ENCODE measurements at regions not wholly inside any gene's neighbourhood (a gene's known extent, or its start where the extent isn't known, plus 50 kb on each side); places are given as distances from the start of the nearest gene placed in this dataset.
"Not testable (repeated sequence)": the region's sequence is repeated elsewhere in the genome, so short reads cannot be mapped to it uniquely, and the experiment has no call there.

DNA sequence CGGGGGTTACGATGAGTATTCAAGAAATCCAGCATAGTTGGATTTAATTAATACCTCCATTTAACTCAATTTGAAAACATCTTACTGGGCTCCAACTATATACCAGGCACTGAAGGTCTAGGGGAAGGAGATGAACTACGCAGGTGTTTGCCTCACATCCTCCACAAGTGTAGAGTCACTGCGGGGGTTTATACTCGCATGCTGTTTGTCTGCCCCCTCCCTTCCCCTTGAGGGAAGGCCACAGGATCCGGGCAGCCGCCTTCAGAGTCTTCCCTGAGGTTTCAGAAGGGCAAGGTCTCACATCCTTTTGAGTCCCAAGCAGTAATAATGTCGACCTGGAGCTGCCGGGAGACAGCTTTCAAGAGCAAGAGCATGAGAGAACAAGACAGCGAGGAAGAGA, 142.4 kb upstream of the GALNT2 start:
- no peaks in the 10 kb centered on the region for H3K4me1 Mint-ChIP-seq
- no peak overlapping the region for H3K4me3 Mint-ChIP-seq
- no peaks in the 10 kb centered on the region for H3K9me3 Mint-ChIP-seq
- peaks cover 49% of the 10 kb centered on the region for H3K27me3 Mint-ChIP-seq (ENCODE audit: low read depth)
- H3K27ac Mint-ChIP-seq: no peak overlapping the region
- no peaks in the 10 kb centered on the region for H3K36me3 Mint-ChIP-seq
- TF ChIP-seq, protein P1, sequence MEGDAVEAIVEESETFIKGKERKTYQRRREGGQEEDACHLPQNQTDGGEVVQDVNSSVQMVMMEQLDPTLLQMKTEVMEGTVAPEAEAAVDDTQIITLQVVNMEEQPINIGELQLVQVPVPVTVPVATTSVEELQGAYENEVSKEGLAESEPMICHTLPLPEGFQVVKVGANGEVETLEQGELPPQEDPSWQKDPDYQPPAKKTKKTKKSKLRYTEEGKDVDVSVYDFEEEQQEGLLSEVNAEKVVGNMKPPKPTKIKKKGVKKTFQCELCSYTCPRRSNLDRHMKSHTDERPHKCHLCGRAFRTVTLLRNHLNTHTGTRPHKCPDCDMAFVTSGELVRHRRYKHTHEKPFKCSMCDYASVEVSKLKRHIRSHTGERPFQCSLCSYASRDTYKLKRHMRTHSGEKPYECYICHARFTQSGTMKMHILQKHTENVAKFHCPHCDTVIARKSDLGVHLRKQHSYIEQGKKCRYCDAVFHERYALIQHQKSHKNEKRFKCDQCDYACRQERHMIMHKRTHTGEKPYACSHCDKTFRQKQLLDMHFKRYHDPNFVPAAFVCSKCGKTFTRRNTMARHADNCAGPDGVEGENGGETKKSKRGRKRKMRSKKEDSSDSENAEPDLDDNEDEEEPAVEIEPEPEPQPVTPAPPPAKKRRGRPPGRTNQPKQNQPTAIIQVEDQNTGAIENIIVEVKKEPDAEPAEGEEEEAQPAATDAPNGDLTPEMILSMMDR (IDR thresholded peaks at IDR 0.05; ENCODE audit: unreplicated experiment): no peak
- no peak for DNase-seq (ENCODE audit: low spot score in 2 of 2, unreplicated experiment in 2 of 2)

DNA sequence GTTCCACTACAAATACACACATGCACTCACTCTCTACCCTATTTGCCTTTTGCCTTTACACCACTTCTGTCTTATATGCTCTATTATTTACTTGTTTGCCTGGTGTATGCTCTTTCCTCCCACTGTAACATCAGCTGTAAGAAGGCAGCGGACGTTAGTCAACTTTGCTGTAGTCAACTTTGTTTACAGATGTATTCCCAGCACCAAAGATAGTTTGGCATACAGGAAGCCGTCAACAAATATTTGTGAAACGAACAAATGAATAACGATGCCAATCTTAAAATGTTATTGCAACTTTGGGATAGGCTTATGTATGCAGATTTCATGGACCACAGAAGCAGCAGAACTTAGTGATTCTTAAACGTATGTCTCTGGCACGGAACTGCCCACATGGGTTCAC, 138.3 kb upstream of the GALNT2 start:
- Mint-ChIP-seq H3K36me3 (no peaks in the 10 kb centered on the region), H3K27ac (no peak overlapping the region), H3K4me3 (no peak overlapping the region), H3K9me3 (peaks cover 5% of the 10 kb centered on the region), H3K27me3 (ENCODE audit: low read depth) (peaks cover 35% of the 10 kb centered on the region), H3K4me1 (no peaks in the 10 kb centered on the region)
- TF ChIP-seq, protein P1 (IDR thresholded peaks at IDR 0.05; ENCODE audit: unreplicated experiment): no peak
- no peak for DNase-seq (ENCODE audit: low spot score in 2 of 2, unreplicated experiment in 2 of 2)

- not testable (repeated sequence) for H3K27ac Mint-ChIP-seq; H3K9me3 Mint-ChIP-seq; DNase-seq (ENCODE audit: low spot score in 2 of 2, unreplicated experiment in 2 of 2); H3K4me1 Mint-ChIP-seq; H3K4me3 Mint-ChIP-seq; H3K36me3 Mint-ChIP-seq
- peaks cover 31% of the 10 kb centered on the region for H3K27me3 Mint-ChIP-seq (ENCODE audit: low read depth)
These were observed 135.3 kb upstream of the GALNT2 start for GRCh38 chr1:229931751-229932150.

DNA sequence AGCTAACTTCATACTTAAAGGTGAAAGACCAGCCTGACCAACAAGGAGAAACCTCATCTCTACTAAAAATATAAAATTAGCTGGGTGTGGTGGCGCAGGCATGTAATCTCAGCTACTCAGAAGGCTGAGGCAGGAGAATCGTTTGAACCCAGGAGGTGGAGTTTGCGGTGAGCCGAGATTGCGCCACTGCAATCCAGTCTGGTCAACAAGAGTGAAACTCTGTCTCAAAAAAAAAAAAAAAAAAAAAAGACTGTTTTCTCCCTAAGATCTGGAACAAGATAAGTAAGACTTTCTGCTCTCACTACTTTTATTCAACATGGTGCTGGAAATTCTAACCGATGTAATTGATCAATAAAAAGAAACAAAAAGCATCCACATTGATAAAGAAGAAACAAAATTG, 131.9 kb upstream of the GALNT2 start:
- not testable (repeated sequence) for H3K36me3 Mint-ChIP-seq; DNase-seq (ENCODE audit: low spot score in 2 of 2, unreplicated experiment in 2 of 2); H3K4me1 Mint-ChIP-seq; H3K27ac Mint-ChIP-seq; H3K4me3 Mint-ChIP-seq; H3K9me3 Mint-ChIP-seq
- peaks cover 25% of the 10 kb centered on the region for H3K27me3 Mint-ChIP-seq (ENCODE audit: low read depth)

DNA sequence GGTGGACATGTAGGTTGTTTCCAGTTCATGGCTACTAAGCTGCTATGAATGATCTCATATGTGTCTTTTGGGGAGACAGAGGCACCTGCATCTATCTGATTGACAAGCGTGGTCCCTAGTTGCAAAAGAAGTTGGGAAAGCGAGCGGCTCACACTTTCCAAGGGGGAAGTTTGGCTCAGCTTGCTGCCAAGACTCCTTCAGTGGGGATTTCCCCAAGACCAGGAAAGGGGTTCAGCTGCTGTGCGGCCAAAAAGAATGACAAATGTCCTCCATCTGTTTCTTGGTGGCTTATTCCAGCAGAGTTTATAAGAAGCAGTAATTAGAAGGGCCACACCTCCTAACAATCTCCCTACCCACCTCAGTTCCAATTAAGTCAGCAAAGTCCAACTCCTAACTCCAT, 128.5 kb upstream of the GALNT2 start:
- Mint-ChIP-seq H3K27me3 (ENCODE audit: low read depth) (peaks cover 25% of the 10 kb centered on the region), H3K27ac (no peak overlapping the region), H3K4me3 (no peak overlapping the region), H3K36me3 (no peaks in the 10 kb centered on the region), H3K4me1 (peaks cover 20% of the 10 kb centered on the region), H3K9me3 (peaks cover 4% of the 10 kb centered on the region)
- TF ChIP-seq, protein P1 (IDR thresholded peaks at IDR 0.05; ENCODE audit: unreplicated experiment): no peak
- DNase-seq (ENCODE audit: low spot score in 2 of 2, unreplicated experiment in 2 of 2): no peak

DNA sequence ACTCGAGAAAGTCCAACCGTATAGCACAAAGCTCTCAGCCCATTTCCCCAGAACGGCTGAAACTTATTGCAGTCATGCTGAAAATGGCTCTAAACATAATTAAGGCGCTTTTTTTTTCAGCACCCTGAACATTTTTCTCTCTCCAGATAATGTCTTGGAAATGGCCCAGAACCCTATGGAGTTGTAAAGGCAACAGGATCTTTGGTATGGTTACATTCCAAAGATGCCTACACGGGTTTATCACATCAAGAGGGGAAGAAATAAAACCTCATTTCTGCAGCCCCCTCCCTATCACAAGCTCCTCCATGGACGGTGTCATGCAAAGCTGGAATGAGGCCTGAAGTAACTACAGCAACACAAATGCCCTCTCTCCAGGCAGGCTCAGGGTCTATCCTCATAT, 126.4 kb upstream of the GALNT2 start:
- DNase-seq (ENCODE audit: low spot score in 2 of 2, unreplicated experiment in 2 of 2): no peak
- H3K27me3 Mint-ChIP-seq (ENCODE audit: low read depth): peaks cover 17% of the 10 kb centered on the region
- TF ChIP-seq, protein P1 (IDR thresholded peaks at IDR 0.05; ENCODE audit: unreplicated experiment): no peak
- no peak overlapping the region for H3K4me3 Mint-ChIP-seq
- peak overlapping the region; percentile 89 for H3K27ac Mint-ChIP-seq
- no peaks in the 10 kb centered on the region for H3K36me3 Mint-ChIP-seq
- H3K4me1 Mint-ChIP-seq: peaks cover 21% of the 10 kb centered on the region
- peaks cover 4% of the 10 kb centered on the region for H3K9me3 Mint-ChIP-seq

- Mint-ChIP-seq H3K36me3 (no peaks in the 10 kb centered on the region), H3K27me3 (ENCODE audit: low read depth) (peaks cover 15% of the 10 kb centered on the region), H3K27ac (peak overlapping the region; percentile 89), H3K4me3 (no peak overlapping the region), H3K9me3 (peaks cover 3% of the 10 kb centered on the region), H3K4me1 (peaks cover 21% of the 10 kb centered on the region)
- no peak for DNase-seq (ENCODE audit: low spot score in 2 of 2, unreplicated experiment in 2 of 2)
- TF ChIP-seq, protein P1 (IDR thresholded peaks at IDR 0.05; ENCODE audit: unreplicated experiment): no peak
These were observed 125.9 kb upstream of the GALNT2 start for GRCh38 chr1:229941160-229941559.

All from mesothelial cell of epicardium (in vitro differentiated cells).